Spinal cord (tissue), 9 donors: ENCODE measurements at regions not wholly inside any gene's neighbourhood (a gene's known extent, or its start where the extent isn't known, plus 50 kb on each side); places are given as distances from the start of the nearest gene placed in this dataset.
"Not testable (repeated sequence)": the region's sequence is repeated elsewhere in the genome, so short reads cannot be mapped to it uniquely, and the experiment has no call there.

Experiments
- DNase-seq, 6 donors: peaks; one replicate each; pipeline versions ENCODE4 v3.0.0 to v3.0.0-alpha.2; 2013 to 2015; ENCODE audit warnings: low spot score in 6 of 6, low read depth in 4 of 6
- H3K27ac ChIP-seq: one replicate; pipeline ENCODE4 v1.5.1; 2013; ENCODE audit warnings: low read depth, low read length, control low read depth
- H3K27me3 ChIP-seq: one replicate; pipeline ENCODE4 v1.6.1; 2013; ENCODE audit warnings: low read length; ENCODE audit not compliant: control insufficient read depth, insufficient read depth
- H3K36me3 ChIP-seq: one replicate; pipeline ENCODE4 v1.6.1; 2013; ENCODE audit warnings: low read length; ENCODE audit not compliant: control insufficient read depth, insufficient read depth
- H3K4me1 ChIP-seq: one replicate; pipeline ENCODE4 v1.6.1; 2013; ENCODE audit warnings: low read length; ENCODE audit not compliant: control insufficient read depth, insufficient read depth
- H3K4me3 ChIP-seq: one replicate; pipeline ENCODE4 v1.5.1; 2013; ENCODE audit warnings: low read depth, low read length, control low read depth
- H3K9me3 ChIP-seq: one replicate; pipeline ENCODE4 v1.6.1; 2013; ENCODE audit warnings: low read length; ENCODE audit not compliant: control insufficient read depth, insufficient read depth
- WGBS: methylation state at CpG from one replicate; pipeline ENCODE4 v1.1.5; 2013; ENCODE audit warnings: missing lambda C conversion rate; ENCODE audit not compliant: insufficient coverage; 5-methylcytosine and 5-hydroxymethylcytosine counted together
- donor health status: healthy.

DNA sequence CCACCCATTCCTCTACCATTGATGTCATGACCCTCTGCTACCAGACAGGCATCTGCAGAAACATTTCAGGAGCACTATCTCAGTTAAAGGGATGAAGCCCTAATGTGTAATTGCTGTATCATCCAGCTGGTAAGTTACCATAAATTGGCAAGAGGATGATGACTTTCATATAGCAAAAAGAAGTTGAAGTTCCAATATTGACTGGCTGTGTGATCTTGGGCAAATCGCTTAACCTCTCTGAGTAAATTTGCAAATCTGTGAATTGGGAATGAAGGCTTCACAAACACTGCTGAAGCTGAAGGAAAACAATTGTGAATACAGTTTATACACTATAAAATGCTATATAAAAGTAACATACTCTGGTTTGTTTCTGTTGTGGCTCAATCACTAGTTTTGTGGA lies 89.5 kb upstream of the PHACTR1 start:
- no peaks in the 10 kb centered on the region for H3K27me3 ChIP-seq
- DNase-seq = no peak
- no peak overlapping the region for H3K27ac ChIP-seq
- no CpG with 5 or more reads among the region's 1 CpG for WGBS
- no peak overlapping the region for H3K4me3 ChIP-seq
- H3K36me3 ChIP-seq = no peaks in the 10 kb centered on the region
- no peaks in the 10 kb centered on the region for H3K9me3 ChIP-seq
- no peaks in the 10 kb centered on the region for H3K4me1 ChIP-seq

DNA sequence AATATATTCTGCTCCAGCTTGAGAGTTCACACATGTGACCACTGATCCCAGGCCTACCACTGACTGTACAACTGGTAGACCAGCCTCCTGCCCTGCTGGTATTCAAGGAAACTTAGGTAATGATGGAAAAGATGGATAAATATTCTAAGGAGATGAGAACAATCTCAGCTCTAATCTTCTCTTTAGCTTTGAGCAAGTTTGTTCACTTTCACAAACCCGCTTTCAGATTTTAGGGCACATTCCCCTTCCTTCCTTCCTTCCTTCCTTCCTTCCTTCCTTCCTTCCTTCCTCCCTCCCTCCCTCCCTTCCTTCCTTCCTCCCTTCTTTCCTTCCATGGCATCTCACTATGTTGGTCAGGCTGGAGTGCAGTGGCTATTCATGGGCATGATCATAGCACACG lies 88.2 kb upstream of the PHACTR1 start:
- H3K27ac ChIP-seq = no peak overlapping the region
- H3K4me1 ChIP-seq = no peaks in the 10 kb centered on the region
- no peaks in the 10 kb centered on the region for H3K27me3 ChIP-seq
- WGBS = 100% methylated on average over 1 of the region's 2 CpGs
- no peaks in the 10 kb centered on the region for H3K9me3 ChIP-seq
- no peaks in the 10 kb centered on the region for H3K36me3 ChIP-seq
- DNase-seq = no peak
- H3K4me3 ChIP-seq = no peak overlapping the region

DNA sequence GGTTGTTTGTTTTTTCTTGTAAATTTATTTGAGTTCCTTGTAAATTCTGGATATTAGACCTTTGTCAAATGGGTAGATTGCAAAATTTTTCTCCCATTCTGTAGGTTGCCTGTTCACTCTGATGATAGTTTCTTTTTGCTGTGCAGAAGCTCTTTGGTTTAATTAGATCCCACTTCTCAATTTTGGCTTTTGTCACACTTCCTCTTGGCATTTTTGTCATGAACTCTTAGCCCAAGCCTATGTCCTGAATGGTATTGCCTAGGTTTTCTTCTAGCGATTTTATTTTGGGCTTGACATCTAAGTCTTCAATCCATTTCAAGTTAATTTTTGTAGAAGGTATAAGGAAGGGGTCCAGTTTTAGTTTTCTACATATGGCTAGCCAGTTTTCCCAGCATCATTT lies 82.8 kb upstream of the PHACTR1 start:
- H3K27me3 ChIP-seq, H3K27ac ChIP-seq, H3K4me3 ChIP-seq, DNase-seq, H3K9me3 ChIP-seq, H3K36me3 ChIP-seq, H3K4me1 ChIP-seq: not testable (repeated sequence)
- no CpG with 5 or more reads among the region's 1 CpG for WGBS

DNA sequence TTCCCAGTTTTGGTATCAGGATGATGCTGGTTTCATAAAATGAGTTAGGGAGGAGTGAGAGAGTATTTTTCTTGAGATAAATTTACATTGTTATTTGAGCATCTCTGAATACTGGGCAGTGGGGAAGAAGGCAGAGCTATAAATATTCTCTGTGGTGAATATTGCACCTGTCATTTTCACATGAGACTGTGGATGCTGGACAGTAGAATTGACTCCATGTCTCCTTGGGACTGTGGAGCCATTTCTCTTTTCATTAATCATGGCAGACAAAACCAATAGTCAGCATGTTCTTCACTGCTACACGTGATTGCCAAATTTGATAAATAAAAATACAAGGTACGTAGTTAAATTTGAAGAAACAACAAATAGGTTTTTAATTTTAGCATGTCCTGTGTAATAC lies 81.2 kb upstream of the PHACTR1 start:
- no peak for DNase-seq
- WGBS = no CpG with 5 or more reads among the region's 2 CpGs

DNA sequence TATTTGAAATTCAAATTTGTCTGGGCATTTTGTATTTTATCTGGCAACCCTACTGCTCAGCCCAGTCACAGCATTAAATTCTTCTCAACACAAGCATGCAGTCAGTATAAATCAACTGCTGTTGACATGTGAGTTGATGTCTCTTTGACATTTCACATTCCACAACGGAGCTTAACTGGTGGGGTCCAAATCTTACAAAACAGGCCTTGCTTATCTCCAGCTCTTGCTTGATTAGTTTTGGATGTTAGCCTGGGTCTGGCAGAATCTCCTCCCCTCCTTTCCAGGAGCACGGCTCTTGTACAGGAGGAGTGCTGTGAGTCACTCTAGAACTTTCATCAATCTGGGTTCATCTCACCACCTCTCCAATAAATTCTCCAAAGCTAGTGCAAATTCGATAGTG lies 80.8 kb upstream of the PHACTR1 start:
- no peak overlapping the region for H3K4me3 ChIP-seq
- 50% methylated on average over 1 of the region's 3 CpGs for WGBS
- H3K36me3 ChIP-seq = no peaks in the 10 kb centered on the region
- no peaks in the 10 kb centered on the region for H3K27me3 ChIP-seq
- DNase-seq = no peak
- H3K4me1 ChIP-seq = no peaks in the 10 kb centered on the region
- H3K27ac ChIP-seq = no peak overlapping the region
- peaks cover 2% of the 10 kb centered on the region for H3K9me3 ChIP-seq

More for the DNA sequence above, 81.2 kb upstream of the PHACTR1 start:
- Histone ChIP-seq H3K27ac (no peak overlapping the region), H3K4me3 (no peak overlapping the region), H3K27me3 (no peaks in the 10 kb centered on the region), H3K36me3 (no peaks in the 10 kb centered on the region), H3K9me3 (peaks cover 2% of the 10 kb centered on the region), H3K4me1 (no peaks in the 10 kb centered on the region)

DNA sequence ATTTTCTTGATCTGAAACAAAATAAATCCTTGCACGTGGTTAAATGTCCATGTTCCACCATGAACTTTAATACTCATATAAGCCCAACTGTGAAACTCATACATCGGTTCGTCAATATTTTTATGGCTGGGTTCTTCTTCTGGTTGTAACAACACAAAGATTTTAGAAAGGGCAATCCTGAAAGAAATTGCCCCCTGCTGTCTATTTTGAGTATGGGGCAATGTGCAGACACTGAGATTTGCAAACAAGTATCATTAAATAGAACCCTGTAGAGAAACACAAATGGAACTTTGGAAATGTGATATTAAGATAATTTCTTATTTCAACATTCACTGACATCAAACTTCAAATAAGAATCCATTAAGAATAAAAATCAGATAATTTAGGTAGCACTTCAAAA lies 80.2 kb upstream of the PHACTR1 start:
- WGBS = 90% methylated on average over 2 of the region's 3 CpGs
- DNase-seq = no peak

DNA sequence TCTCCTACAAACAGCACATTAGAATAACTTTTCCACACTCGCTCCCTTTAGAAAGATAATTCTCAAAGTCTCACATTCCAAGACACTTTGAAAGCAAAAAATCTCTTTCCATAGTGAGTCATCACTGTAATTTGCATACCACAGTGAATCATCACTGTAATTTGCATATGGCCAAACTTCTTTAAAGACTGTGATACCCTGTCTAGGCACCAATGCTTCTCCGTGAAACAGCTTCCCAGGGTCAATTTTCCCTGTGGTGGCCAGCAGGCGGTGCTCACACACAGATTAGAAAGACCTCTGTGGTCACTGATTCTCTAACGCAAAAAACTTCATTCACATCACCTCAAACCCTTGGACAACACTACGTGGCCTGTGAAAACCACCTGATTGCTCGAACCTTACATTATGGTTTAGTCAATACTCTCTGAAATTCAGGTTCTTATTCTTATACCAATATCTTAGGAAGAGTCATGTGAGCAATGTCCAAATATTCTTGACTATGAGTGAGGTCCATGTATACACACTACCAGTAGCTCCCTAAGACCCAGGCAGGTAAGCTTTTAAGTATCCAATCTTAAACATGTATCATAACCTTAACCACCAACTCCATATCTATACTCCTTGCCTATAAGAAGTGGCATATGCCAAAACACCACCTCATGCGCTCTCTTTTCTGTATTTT lies 78.5 kb upstream of the PHACTR1 start:
- no peaks in the 10 kb centered on the region for H3K36me3 ChIP-seq
- no peaks in the 10 kb centered on the region for H3K4me1 ChIP-seq
- H3K27ac ChIP-seq = no peak overlapping the region
- H3K27me3 ChIP-seq = no peaks in the 10 kb centered on the region
- H3K4me3 ChIP-seq = no peak overlapping the region
- peak in 4 of 6 donors; percentile 12 to 73 (median 38) for DNase-seq
- H3K9me3 ChIP-seq = peaks cover 2% of the 10 kb centered on the region
- WGBS = 24% methylated on average over 4 of the region's 7 CpGs

More for the DNA sequence above, 80.2 kb upstream of the PHACTR1 start:
- no peaks in the 10 kb centered on the region for H3K36me3 ChIP-seq
- H3K9me3 ChIP-seq = peaks cover 2% of the 10 kb centered on the region
- no peak overlapping the region for H3K27ac ChIP-seq
- H3K27me3 ChIP-seq = no peaks in the 10 kb centered on the region
- no peaks in the 10 kb centered on the region for H3K4me1 ChIP-seq
- H3K4me3 ChIP-seq = no peak overlapping the region

DNA sequence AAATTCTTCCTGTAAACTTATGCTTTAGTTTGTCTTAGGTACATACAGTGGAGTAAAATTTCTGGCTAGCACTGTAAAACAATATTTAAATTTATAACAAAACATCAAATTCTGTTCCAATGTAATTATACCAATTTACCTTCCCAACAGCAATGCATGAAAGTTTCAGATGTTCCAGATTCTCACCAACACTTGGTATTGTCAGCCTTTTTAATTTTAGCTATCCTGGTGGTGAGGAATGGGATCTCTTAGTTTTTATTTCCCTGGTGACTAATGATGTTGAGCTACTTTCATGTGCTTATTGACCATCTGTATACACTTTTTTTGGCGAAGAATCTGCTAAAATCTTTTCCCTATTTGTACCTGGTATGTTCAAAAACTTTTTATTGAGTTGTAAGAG lies 76.1 kb upstream of the PHACTR1 start:
- no peak overlapping the region for H3K4me3 ChIP-seq
- H3K9me3 ChIP-seq = peaks cover 2% of the 10 kb centered on the region
- no peaks in the 10 kb centered on the region for H3K27me3 ChIP-seq
- no peak overlapping the region for H3K27ac ChIP-seq
- no peaks in the 10 kb centered on the region for H3K4me1 ChIP-seq
- H3K36me3 ChIP-seq = no peaks in the 10 kb centered on the region
- DNase-seq = no peak
- WGBS = no CpG with 5 or more reads among the region's 1 CpG

DNA sequence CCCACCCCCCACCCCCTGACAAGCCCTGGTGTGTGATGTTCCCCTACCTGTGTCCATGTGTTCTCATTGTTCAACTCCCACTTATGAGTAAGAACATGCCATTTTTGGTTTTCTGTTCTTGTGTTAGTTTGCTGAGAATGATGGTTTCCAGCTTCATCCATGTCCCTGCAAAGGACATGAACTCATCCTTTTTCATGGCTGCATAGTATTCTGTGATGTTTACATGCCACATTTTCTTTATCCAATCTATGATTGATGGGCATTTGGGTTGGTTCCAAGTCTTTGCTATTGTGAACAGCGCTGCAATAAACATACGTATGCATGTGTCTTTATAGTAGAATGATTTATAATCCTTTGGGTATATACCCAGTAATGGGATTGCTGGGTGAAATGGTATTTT lies 74.8 kb upstream of the PHACTR1 start:
- not testable (repeated sequence) for H3K4me1 ChIP-seq, H3K27me3 ChIP-seq, DNase-seq, H3K9me3 ChIP-seq, H3K4me3 ChIP-seq, H3K27ac ChIP-seq, H3K36me3 ChIP-seq
- WGBS = no CpG with 5 or more reads among the region's 2 CpGs

DNA sequence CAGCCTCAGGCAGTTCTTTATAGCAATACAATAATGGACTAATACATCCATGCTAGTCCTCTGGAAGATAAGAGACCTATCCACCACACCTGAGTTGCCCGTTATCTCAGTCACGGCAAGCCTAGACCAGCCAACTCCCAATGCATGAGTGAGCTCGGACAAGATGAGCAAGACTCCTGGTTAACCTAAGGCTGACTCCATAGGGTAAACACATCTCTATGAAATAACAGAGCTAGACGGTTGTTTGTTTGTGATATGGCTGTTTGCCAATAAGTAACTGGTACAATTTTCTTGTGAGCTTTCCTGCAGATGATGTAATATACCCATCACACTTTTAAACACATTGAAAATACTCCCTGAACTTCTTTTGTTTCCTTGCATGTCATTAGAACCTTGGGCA lies 70.6 kb upstream of the PHACTR1 start:
- Histone ChIP-seq H3K4me3 (no peak overlapping the region), H3K9me3 (peaks cover 2% of the 10 kb centered on the region), H3K36me3 (no peaks in the 10 kb centered on the region), H3K27me3 (no peaks in the 10 kb centered on the region), H3K27ac (no peak overlapping the region), H3K4me1 (no peaks in the 10 kb centered on the region)
- DNase-seq = no peak
- WGBS = no CpG with 5 or more reads among the region's 4 CpGs
